ENCODE measurements at regions not wholly inside any gene's neighbourhood (a gene's known extent, or its start where the extent isn't known, plus 50 kb on each side); places are given as distances from the start of the nearest gene placed in this dataset.

DNA sequence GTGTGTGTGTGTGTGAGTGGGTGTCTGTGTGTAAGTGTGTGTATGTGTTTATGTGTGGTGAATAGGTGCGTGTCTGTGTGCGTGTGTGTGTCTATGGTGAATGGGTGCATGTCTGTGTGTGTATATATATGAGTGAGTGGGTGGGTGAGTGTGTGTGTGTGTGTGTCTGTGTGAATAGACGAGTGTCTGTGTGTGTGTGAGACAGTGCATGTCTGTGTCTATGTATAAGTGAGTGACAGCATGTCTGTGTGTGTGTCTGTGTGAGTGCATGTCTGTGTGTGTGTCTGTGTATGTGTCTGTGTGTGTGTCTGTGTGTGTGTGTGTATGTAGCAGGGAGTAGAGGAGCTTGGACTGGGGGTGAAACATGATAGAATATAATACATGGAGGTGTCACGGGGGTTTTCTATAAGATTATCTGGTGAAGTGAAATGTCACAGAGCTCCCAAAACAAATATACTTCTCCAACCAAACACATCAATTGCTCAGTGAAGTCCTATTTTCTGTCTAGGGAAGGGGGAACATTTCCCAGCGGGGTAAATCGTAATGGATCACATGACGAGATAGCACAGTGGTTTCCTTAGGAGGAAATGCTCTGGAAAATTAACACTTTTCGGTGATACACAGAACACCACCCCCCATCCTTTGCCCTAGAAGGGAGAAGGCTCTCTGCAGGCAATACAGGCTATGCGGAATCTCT is 723.3 kb upstream of the CELF2 start:
- ChIA-PET POLR2A (no interaction called here), CTCF (no interaction called here)
- no peaks in the 10 kb centered on the region for H3K36me3 Mint-ChIP-seq (ENCODE audit: insufficient read depth, unreplicated experiment)

GRCh38 chr10:10294881-10295529 is 722.7 kb upstream of the CELF2 start:
- CTCF ChIA-PET = no interaction called here
- no peaks in the 10 kb centered on the region for H3K9me3 Mint-ChIP-seq (ENCODE audit: unreplicated experiment)
- POLR2A ChIA-PET = no interaction called here

More for the DNA sequence above, 723.3 kb upstream of the CELF2 start:
- Mint-ChIP-seq H3K27ac (ENCODE audit: unreplicated experiment) (no peak overlapping the region), H3K9me3 (ENCODE audit: unreplicated experiment) (no peaks in the 10 kb centered on the region), H3K4me1 (ENCODE audit: low read depth, unreplicated experiment) (no peaks in the 10 kb centered on the region), H3K27me3 (ENCODE audit: insufficient read depth, unreplicated experiment) (peaks cover 5% of the 10 kb centered on the region), H3K4me3 (ENCODE audit: unreplicated experiment) (no peak overlapping the region)
- BruUV-seq (replicated peaks) = no TSS peak
- H3K4me3 ChIP-seq (ENCODE audit: low read depth, low read length) = no peak overlapping the region
- intact Hi-C loops (cut with micrococcal nuclease; ENCODE audit: unreplicated experiment) = no loop called here
- H3K9me3 ChIP-seq = no peaks in the 10 kb centered on the region
- no peaks in the 10 kb centered on the region for H3K4me1 ChIP-seq
- no peaks in the 10 kb centered on the region for H3K36me3 ChIP-seq (ENCODE audit: control insufficient read depth, insufficient read depth, low read length)
- H3K27me3 ChIP-seq (replicated peaks; ENCODE audit: control insufficient read depth, insufficient read depth, low read length) = no peaks in the 10 kb centered on the region; the same call in 1 of the 2 replicates
- TF ChIP-seq, protein P1, sequence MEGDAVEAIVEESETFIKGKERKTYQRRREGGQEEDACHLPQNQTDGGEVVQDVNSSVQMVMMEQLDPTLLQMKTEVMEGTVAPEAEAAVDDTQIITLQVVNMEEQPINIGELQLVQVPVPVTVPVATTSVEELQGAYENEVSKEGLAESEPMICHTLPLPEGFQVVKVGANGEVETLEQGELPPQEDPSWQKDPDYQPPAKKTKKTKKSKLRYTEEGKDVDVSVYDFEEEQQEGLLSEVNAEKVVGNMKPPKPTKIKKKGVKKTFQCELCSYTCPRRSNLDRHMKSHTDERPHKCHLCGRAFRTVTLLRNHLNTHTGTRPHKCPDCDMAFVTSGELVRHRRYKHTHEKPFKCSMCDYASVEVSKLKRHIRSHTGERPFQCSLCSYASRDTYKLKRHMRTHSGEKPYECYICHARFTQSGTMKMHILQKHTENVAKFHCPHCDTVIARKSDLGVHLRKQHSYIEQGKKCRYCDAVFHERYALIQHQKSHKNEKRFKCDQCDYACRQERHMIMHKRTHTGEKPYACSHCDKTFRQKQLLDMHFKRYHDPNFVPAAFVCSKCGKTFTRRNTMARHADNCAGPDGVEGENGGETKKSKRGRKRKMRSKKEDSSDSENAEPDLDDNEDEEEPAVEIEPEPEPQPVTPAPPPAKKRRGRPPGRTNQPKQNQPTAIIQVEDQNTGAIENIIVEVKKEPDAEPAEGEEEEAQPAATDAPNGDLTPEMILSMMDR (IDR thresholded peaks at IDR 0.05; ENCODE audit: insufficient read depth in 1 of 2, low read depth in 1 of 2, low read length in 1 of 2, severe bottlenecking in 1 of 2, unreplicated experiment in 1 of 2) = no peak
- no peak for DNase-seq

DNA sequence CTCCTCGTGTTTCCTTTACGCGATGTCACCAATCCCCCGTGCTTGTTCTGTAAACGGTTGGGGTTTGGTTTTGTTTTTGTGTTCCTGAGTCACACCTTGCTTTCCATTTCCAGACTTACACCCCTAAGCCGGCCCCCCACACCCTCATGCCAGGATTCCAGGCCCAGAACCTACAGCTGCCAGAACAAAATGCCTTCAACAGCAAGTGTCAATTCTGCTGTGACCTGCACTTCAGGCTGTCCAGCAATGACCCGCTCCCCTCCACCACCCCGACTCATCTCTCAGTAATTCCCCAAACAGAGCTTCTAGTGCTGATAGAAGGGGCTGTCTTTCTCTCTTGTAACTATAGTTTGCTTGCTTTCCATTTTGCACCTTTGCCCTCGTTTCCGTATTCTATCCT is 722.1 kb upstream of the CELF2 start:
- Mint-ChIP-seq H3K27ac (ENCODE audit: unreplicated experiment) (no peak overlapping the region), H3K4me1 (ENCODE audit: low read depth, unreplicated experiment) (no peaks in the 10 kb centered on the region), H3K4me3 (ENCODE audit: unreplicated experiment) (no peak overlapping the region), H3K36me3 (ENCODE audit: insufficient read depth, unreplicated experiment) (no peaks in the 10 kb centered on the region), H3K27me3 (ENCODE audit: insufficient read depth, unreplicated experiment) (peaks cover 9% of the 10 kb centered on the region), H3K9me3 (ENCODE audit: unreplicated experiment) (no peaks in the 10 kb centered on the region)
- no TSS peak for BruUV-seq (replicated peaks)
- Histone ChIP-seq H3K4me1 (no peaks in the 10 kb centered on the region), H3K27me3 (replicated peaks; ENCODE audit: control insufficient read depth, insufficient read depth, low read length) (no peaks in the 10 kb centered on the region; the same call in 1 of the 2 replicates), H3K4me3 (ENCODE audit: low read depth, low read length) (no peak overlapping the region), H3K9me3 (no peaks in the 10 kb centered on the region), H3K36me3 (ENCODE audit: control insufficient read depth, insufficient read depth, low read length) (no peaks in the 10 kb centered on the region)
- no peak for DNase-seq
- POLR2A ChIA-PET = no interaction called here
- TF ChIP-seq, protein P1 (IDR thresholded peaks at IDR 0.05; ENCODE audit: insufficient read depth in 1 of 2, low read depth in 1 of 2, low read length in 1 of 2, severe bottlenecking in 1 of 2, unreplicated experiment in 1 of 2) = no peak
- intact Hi-C loops (cut with micrococcal nuclease; ENCODE audit: unreplicated experiment) = no loop called here
- CTCF ChIA-PET = no interaction called here

More at GRCh38 chr10:10294881-10295529, 722.7 kb upstream of the CELF2 start:
- DNase-seq = no peak
- no peaks in the 10 kb centered on the region for H3K36me3 ChIP-seq (ENCODE audit: control insufficient read depth, insufficient read depth, low read length)
- TF ChIP-seq, protein P1 (IDR thresholded peaks at IDR 0.05; ENCODE audit: insufficient read depth in 1 of 2, low read depth in 1 of 2, low read length in 1 of 2, severe bottlenecking in 1 of 2, unreplicated experiment in 1 of 2) = no peak
- no peaks in the 10 kb centered on the region; the same call in 1 of the 2 replicates for H3K27me3 ChIP-seq (replicated peaks; ENCODE audit: control insufficient read depth, insufficient read depth, low read length)
- Mint-ChIP-seq H3K27me3 (ENCODE audit: insufficient read depth, unreplicated experiment) (peaks cover 5% of the 10 kb centered on the region), H3K4me3 (ENCODE audit: unreplicated experiment) (no peak overlapping the region), H3K36me3 (ENCODE audit: insufficient read depth, unreplicated experiment) (no peaks in the 10 kb centered on the region), H3K4me1 (ENCODE audit: low read depth, unreplicated experiment) (no peaks in the 10 kb centered on the region), H3K27ac (ENCODE audit: unreplicated experiment) (no peak overlapping the region)
- BruUV-seq (replicated peaks) = no TSS peak
- intact Hi-C loops (cut with micrococcal nuclease; ENCODE audit: unreplicated experiment) = no loop called here
- H3K4me3 ChIP-seq (ENCODE audit: low read depth, low read length) = no peak overlapping the region
- no peaks in the 10 kb centered on the region for H3K4me1 ChIP-seq
- H3K9me3 ChIP-seq = no peaks in the 10 kb centered on the region
